ENCODE measurements at regions not wholly inside any gene's neighbourhood (a gene's known extent, or its start where the extent isn't known, plus 50 kb on each side); places are given as distances from the start of the nearest gene placed in this dataset.
"Not testable (repeated sequence)": the region's sequence is repeated elsewhere in the genome, so short reads cannot be mapped to it uniquely, and the experiment has no call there.

GRCh38 chr14:82994547-82994946, 1460.9 kb upstream of the SEL1L start:
- not testable (repeated sequence) for TF ChIP-seq POLR2A (IDR thresholded peaks at IDR 0.05; ENCODE audit: low read length); GATA1 (IDR thresholded peaks at IDR 0.05; ENCODE audit: low read depth, low read length)

All from erythroblast (primary cell).